ENCODE measurements at regions not wholly inside any gene's neighbourhood (a gene's known extent, or its start where the extent isn't known, plus 50 kb on each side); places are given as distances from the start of the nearest gene placed in this dataset.

GRCh38 chr15:93250209-93250608 lies 161.2 kb upstream of the RGMA start:
- Histone ChIP-seq H3K36me3 (no peaks in the 10 kb centered on the region), H3K9me3 (no peaks in the 10 kb centered on the region), H3K4me3 (no peak overlapping the region), H3K27ac (peak overlapping the region in 7 of 12 donors; percentile 4 to 60 (median 20)), H3K4me1 (peaks cover 0 to 44% (median 10%) of the 10 kb centered on the region in 12 donors), H3K27me3 (no peaks in the 10 kb centered on the region)
- WGBS, 4 donors = 33 to 54% (median 42%) methylated on average over 2 of the region's 2 CpGs
- intact Hi-C loops (cut with DNase I) = loop anchor here in 3 of 10 donors (2.0 to 10.0 kb wide), 3 partner anchors 75 to 158 kb away; no protein-coding TSS in a partner anchor
- TF ChIP-seq CTCF (IDR thresholded peaks at IDR 0.05) (no peak), POLR2A (IDR thresholded peaks at IDR 0.05) (no peak)
- ATAC-seq = peak in 2 of 4 donors; percentile 36 to 53
- DNase-seq = no peak

GRCh38 chr15:93249623-93250022 lies 160.6 kb upstream of the RGMA start:
- H3K4me3 ChIP-seq = no peak overlapping the region
- H3K9me3 ChIP-seq = no peaks in the 10 kb centered on the region
- H3K27me3 ChIP-seq = no peaks in the 10 kb centered on the region
- intact Hi-C loops (cut with DNase I) = loop anchor here in 3 of 10 donors (2.0 to 10.0 kb wide), 3 partner anchors 75 to 157 kb away; no protein-coding TSS in a partner anchor
- DNase-seq (no peak), ATAC-seq (no peak)
- WGBS, 4 donors = 58 to 69% (median 66%) methylated on average over 7 of the region's 7 CpGs
- no peaks in the 10 kb centered on the region for H3K36me3 ChIP-seq
- peaks cover 0 to 44% (median 10%) of the 10 kb centered on the region in 12 donors for H3K4me1 ChIP-seq
- no peak for TF ChIP-seq POLR2A (IDR thresholded peaks at IDR 0.05)
- no peak for TF ChIP-seq CTCF (IDR thresholded peaks at IDR 0.05)
- H3K27ac ChIP-seq = peak overlapping the region in 2 of 12 donors; percentile 20 to 60

GRCh38 chr15:93247466-93248121 lies 158.6 kb upstream of the RGMA start:
- DNase-seq = no peak
- intact Hi-C loops (cut with DNase I) = no loop called here

More at GRCh38 chr15:93247466-93248121, 158.6 kb upstream of the RGMA start:
- Histone ChIP-seq H3K27ac (no peak overlapping the region), H3K36me3 (no peaks in the 10 kb centered on the region), H3K4me1 (peaks cover 0 to 31% (median 8%) of the 10 kb centered on the region in 12 donors), H3K27me3 (no peaks in the 10 kb centered on the region), H3K4me3 (no peak overlapping the region), H3K9me3 (no peaks in the 10 kb centered on the region)
- TF ChIP-seq POLR2A (IDR thresholded peaks at IDR 0.05) = no peak
- TF ChIP-seq CTCF (IDR thresholded peaks at IDR 0.05) = no peak
- no peak for ATAC-seq
- WGBS, 4 donors = 83 to 90% (median 85%) methylated on average over 12 to 14 of the region's 14 CpGs
